CD4-positive, alpha-beta T cell treated with Interleukin-1 beta for 1 hour (primary cell): ENCODE measurements at regions not wholly inside any gene's neighbourhood (a gene's known extent, or its start where the extent isn't known, plus 50 kb on each side); places are given as distances from the start of the nearest gene placed in this dataset.

ENCODE experiments used
- DNase-seq, 2 donors: peaks; one replicate each; pipeline ENCODE4 v3.0.0-alpha.2; 2020 to 2022

DNA sequence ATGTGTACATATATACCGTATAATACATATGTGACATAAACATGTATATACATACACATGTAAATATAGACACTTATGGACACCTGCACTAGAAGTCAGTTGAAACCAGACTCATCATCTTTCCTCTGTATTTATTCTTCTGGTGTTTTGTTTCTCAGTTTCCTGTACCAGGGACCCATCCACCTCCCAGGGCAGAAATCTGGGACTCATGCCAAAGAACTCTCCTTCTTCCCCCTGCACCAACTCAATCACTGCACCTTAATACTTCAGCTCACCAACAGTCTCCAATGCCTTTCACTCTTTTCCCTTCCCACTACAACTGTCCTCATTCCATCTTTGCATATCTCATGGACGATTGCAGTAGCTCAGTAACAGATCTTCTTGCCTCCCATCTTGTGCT, 428.0 kb downstream of the FBXO15 start:
- DNase-seq, result no peak

GRCh38 chr18:73717570-73717969, 430.1 kb downstream of the FBXO15 start:
- no peak for DNase-seq

DNA sequence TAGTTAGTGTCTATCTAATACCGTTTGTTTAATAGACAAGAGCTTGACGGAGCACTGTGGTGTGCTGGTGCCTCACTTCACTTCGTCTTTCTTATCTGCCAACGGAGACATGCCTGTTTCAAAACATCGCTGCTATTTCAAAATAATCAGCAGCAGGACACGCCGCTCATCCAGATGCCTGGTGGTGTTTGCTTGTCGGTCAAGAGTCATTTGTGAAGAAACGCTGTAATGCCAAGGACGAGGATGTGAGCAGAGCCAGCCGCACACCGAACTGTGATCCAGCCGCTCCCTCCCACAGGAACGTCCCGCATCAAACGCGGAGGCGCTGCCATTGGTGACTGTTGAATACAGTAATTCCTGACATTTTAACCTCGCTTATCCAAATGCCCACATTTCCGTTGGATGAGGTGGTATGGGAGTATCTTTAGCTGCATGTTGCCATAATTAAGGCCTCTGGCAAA, 432.4 kb downstream of the FBXO15 start:
- no peak for DNase-seq

DNA sequence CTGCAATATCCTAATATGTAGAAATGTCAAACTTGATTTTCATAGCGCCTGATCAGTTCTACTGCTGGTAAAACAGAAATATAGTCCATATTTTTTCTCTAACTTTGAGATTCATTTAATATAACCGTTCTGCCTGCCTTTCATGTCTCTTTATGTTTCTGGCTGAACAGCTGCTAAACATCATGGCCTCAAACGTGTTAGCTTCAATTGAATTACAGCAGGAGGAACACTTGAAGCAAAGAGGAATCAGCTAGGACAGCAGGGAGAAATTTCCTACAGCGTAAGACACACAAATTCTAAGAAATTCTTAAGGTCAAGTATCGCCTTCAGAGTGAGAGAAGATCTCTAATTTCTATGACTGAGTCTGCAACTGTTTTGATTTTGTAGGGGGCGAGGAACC, 433.2 kb downstream of the FBXO15 start:
- DNase-seq, result no peak

DNA sequence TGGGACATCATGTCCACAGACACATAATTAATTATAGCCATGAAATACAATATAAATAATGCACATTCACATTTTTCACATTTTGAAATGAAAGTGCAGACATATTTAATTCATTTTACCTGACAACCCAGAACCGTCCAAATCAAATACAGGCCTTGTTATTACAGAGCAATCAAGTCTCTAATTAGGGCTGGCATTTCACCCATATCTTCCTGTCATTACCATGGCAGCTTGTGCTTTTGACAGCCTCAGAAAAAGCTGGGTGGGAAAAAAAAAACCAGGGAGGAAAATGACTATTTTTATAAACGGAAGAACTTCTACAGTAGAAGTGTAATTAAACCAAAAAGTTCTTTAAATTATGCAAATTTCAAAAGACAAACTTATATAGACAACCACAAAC, 436.4 kb downstream of the FBXO15 start:
- no peak for DNase-seq

GRCh38 chr18:73708591-73708990, 439.0 kb downstream of the FBXO15 start:
- no peak for DNase-seq

DNA sequence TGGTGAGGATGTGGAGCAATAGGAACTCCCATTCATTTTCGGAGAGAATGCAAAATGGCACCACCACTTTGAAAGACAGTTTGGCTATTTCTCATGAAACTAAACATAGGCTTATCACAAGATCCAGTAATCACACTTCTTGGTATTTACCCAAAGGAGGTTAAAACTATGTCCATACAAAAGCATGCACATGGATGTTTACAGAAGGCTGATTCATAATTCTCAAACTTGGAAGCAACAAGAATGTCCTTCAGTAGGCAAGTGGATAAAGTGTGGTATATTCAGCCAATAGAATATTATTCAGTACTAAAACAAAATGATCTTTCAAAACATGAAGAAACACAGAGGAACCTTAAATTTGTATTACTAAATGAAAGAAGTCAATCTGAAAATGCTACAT, 440.6 kb downstream of the FBXO15 start:
- DNase-seq, result no peak

- no peak for DNase-seq
Observed at GRCh38 chr18:73697353-73697752, 450.3 kb downstream of the FBXO15 start.

DNA sequence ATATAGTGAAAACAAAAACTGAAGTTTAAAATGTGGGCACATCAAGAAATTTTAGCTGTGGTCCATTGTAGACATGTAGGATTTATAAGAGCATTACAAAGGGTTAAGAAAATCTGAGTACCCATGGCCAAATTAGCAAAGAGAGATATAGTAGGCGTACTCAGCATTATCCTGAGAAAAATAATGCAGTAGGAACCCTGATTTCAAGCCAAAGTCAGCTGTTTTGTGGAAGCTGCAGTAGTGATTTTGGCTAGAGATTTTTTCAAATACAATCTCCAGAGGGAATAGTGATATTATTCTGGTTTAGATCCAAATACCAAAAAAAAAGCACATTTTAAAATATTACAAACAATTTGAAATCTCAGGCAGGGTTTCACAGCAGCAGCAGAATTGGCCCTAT, 450.9 kb downstream of the FBXO15 start:
- no peak for DNase-seq

DNA sequence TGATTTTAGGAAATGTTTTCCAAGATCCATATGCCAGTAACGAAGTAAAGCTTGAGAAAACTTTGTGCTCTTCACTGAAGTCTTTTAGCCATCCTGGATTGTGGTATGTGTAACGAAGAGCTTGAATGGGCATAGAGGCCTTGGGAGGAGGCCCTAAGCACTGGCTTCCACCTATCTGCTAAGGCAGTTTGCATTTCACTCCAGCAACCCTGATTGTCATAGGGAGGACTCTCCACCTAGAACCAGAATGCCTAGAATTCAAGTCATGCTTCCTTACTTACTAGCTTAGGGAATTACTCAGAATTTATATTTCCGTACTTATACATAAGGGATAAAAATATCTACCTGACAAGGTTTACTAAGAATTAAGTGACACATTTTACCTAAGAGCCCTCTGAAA, 451.5 kb downstream of the FBXO15 start:
- DNase-seq, result no peak

DNA sequence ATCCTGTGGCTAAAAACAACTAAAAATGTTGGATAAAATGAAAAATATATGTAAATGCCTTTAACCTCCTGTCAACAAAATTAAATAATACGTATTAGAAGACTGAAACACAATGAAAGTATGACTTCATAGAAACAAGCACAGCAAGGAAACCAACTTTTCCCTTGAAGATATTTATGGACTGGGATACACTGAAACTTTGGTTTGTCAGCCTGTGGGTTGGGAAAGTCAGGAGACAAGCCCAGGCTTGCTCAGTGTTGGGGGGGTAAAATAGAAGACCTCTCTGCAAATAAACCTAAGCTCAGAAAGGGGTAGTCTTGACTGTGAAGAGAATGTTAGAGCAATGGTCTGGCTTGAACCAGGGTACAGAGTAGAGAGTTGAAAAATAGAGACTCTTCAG, 454.5 kb downstream of the FBXO15 start:
- DNase-seq, result no peak

DNA sequence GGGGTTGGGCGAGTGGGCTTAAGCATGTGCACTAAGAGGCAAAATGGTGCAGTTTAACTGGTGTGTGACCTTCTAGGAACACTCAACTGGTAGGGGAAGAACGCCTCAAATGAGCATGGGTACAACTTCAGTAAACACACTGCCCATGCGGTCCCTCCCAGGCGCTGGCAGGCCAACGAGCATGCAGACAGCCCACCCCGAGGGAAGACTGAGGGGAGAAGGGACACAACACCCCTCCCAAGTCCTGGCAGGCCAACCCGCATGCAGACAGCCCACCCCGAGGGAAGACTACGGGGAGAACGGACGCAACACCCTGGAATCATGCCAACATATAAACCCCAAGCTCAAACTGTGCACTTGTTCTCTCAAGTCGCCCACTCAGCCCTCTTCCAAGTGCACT, 456.0 kb downstream of the FBXO15 start:
- DNase-seq, result no peak

- no peak for DNase-seq
Observed at GRCh38 chr18:73691118-73691517, 456.5 kb downstream of the FBXO15 start.

GRCh38 chr18:73690222-73690621, 457.4 kb downstream of the FBXO15 start:
- no peak for DNase-seq

- no peak for DNase-seq
Observed at GRCh38 chr18:73688851-73689711, 458.6 kb downstream of the FBXO15 start.

GRCh38 chr18:73688161-73688560, 459.5 kb downstream of the FBXO15 start:
- no peak for DNase-seq

- no peak for DNase-seq
Observed at GRCh38 chr18:73684647-73685046, 463.0 kb downstream of the FBXO15 start.

GRCh38 chr18:73683409-73684238, 464.0 kb downstream of the FBXO15 start:
- no peak for DNase-seq

GRCh38 chr18:73681912-73682311, 465.7 kb downstream of the FBXO15 start:
- no peak for DNase-seq

DNA sequence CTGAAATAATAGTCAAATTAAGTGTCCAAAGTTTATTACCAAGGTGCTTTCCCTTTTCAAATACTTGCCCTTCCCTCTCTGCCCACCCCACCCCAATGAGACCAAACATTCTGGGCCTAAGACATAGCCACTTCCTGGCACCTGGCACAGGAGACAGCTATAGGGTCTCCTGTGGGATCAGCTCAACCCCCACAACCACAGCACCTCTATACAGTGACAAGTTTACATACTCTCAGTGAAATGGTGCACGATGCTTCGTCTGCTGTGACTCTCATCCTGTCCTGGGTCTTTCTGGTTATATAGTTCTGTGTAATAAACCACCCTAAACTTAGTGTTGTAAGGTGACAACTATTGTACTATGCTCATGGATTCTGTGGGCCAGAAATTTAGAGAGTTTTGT, 466.2 kb downstream of the FBXO15 start:
- no peak for DNase-seq

DNA sequence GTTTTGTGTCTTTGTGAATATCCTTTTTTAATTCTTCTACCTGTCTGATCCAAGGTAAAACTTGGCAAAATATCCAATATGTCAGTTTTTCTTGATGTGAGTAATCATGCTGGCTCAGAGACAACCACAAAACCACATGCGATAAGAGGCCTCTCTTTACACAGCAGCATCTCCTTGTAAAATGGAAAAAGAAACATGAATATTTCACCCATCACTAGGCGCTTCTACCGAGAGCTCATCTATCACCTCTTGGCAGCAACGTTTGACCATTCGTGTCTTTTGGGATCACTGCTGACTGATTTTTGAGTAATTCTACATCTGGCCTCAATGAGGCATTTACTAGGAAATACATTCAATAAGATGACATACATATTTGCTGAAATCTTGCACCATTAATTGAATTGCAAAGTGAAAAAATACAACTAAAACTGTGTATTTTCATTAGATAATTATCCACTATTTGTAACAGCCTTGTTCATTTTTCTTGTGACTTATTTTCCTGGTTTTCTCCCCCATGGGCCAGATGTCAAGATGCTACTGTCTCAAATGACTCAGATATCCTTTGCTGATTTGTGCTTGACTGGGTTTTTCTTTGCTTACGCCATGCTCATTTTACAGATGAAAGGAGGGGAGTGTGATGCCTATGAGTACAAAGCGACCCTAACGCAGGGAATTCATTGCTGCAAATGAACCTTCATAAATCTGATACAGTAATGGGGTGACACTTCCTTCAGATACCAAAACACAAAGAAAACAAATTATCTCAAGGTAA, 467.5 kb downstream of the FBXO15 start:
- no peak for DNase-seq

- no peak for DNase-seq
Observed at GRCh38 chr18:73677450-73677849, 470.2 kb downstream of the FBXO15 start.
